Endothelial cell of umbilical vein (primary cell): ENCODE measurements at regions not wholly inside any gene's neighbourhood (a gene's known extent, or its start where the extent isn't known, plus 50 kb on each side); places are given as distances from the start of the nearest gene placed in this dataset.

Experiments used
- BruUV-seq: library from RNA; stranded (reverse); fragments of 400-500 nt; replicated peaks from 2 replicates; lab custom pipeline; 2021; lab: Mats Ljungman, UMichigan
- CTCF ChIA-PET: fragments of 300-600, 350-600 bp; sonication (Branson Sonifier 250); formaldehyde crosslinking; loops from one replicate; lab custom pipeline; 2021; ENCODE audit warnings: antibody characterized with exemption, inconsistent platforms; lab: Charles Lee
- POLR2A ChIA-PET: fragments of 300-600, 350-600 bp; sonication (Branson Sonifier 250); formaldehyde crosslinking; loops from one replicate; lab custom pipeline; 2021; ENCODE audit warnings: antibody characterized with exemption, inconsistent platforms; lab: Charles Lee
- DNase-seq: peaks from one replicate; pipeline ENCODE4 v3.0.0-alpha.2; 2011; ENCODE audit warnings: low read depth, low spot score
- FAIRE-seq: peaks from 2 replicates; lab custom pipeline; 2011; peaks lifted over from hg19 to GRCh38; lab: Jason Lieb, UNC
- H2AFZ ChIP-seq: 2 replicates; pipeline ENCODE4 v1.6.0; 2012; ENCODE audit warnings: low read depth, low read length, control low read depth, inconsistent platforms
- H3K27ac ChIP-seq: 2 replicates; pipeline ENCODE4 v1.5.1; 2011; ENCODE audit warnings: low read depth, mild to moderate bottlenecking, control low read depth, low read length, moderate library complexity; ENCODE audit not compliant: insufficient read depth
- H3K27me3 ChIP-seq, 2 experiments: 2 replicates each; pipeline versions ENCODE4 v1.6.0 to v1.6.1; 2011; ENCODE audit warnings: low read length in 2 of 2, mixed read lengths in 1 of 2; ENCODE audit not compliant: control insufficient read depth in 2 of 2, insufficient read depth in 2 of 2
- H3K36me3 ChIP-seq, 2 experiments: 2 replicates in 1 of 2; 3 replicates in 1 of 2; pipeline ENCODE4 v1.5.1; 2011; ENCODE audit warnings: low read length in 2 of 2, mild to moderate bottlenecking in 1 of 2, moderate library complexity in 1 of 2; ENCODE audit not compliant: control insufficient read depth in 2 of 2, insufficient read depth in 2 of 2; ENCODE audit errors: extremely low read depth in 1 of 2
- H3K4me1 ChIP-seq: 3 replicates; pipeline ENCODE4 v1.5.1; 2011; ENCODE audit warnings: mild to moderate bottlenecking, low read length; ENCODE audit not compliant: control insufficient read depth, insufficient read depth; ENCODE audit errors: extremely low read depth
- H3K4me2 ChIP-seq: 2 replicates; pipeline ENCODE4 v1.6.1; 2011; ENCODE audit warnings: low read length, control low read depth, mixed read lengths; ENCODE audit not compliant: insufficient read depth
- H3K4me3 ChIP-seq, 3 experiments: fragments of 200-600 bp in 1 of 3; sonication (generic), shearing (Covaris generic) in 1 of 3; replicated peaks in 1 of 3; 2 replicates each; pipeline ENCODE4 v1.5.1; 2011 to 2016; ENCODE audit warnings: control low read depth in 3 of 3, low read length in 3 of 3, mild to moderate bottlenecking in 2 of 3, inconsistent platforms in 1 of 3, low read depth in 1 of 3, moderate library complexity in 1 of 3; ENCODE audit not compliant: insufficient read depth in 1 of 3
- H3K79me2 ChIP-seq: 2 replicates; pipeline ENCODE4 v1.6.0; 2012; ENCODE audit warnings: low read length, inconsistent platforms; ENCODE audit not compliant: control insufficient read depth, insufficient read depth
- H3K9ac ChIP-seq: replicated peaks from 2 replicates; pipeline ENCODE3; 2011; ENCODE audit warnings: low read length, control low read depth; ENCODE audit not compliant: insufficient read depth; ENCODE audit errors: extremely low read depth
- H3K9me1 ChIP-seq: replicated peaks from 3 replicates; pipeline ENCODE4 v1.6.0; 2011; ENCODE audit warnings: mild to moderate bottlenecking, low read length; ENCODE audit not compliant: control insufficient read depth, insufficient read depth; ENCODE audit errors: extremely low read depth
- H3K9me3 ChIP-seq: replicated peaks from 2 replicates; pipeline ENCODE4 v1.5.1; 2012; ENCODE audit warnings: low read length, inconsistent platforms; ENCODE audit not compliant: control insufficient read depth, insufficient read depth
- H4K20me1 ChIP-seq: replicated peaks from 2 replicates; pipeline ENCODE3; 2011; ENCODE audit warnings: mild to moderate bottlenecking, low read length; ENCODE audit not compliant: control insufficient read depth, insufficient read depth; ENCODE audit errors: extremely low read depth
- EZH2 ChIP-seq: IDR thresholded peaks from 2 replicates; pipeline ENCODE4 v1.6.1; 2012; ENCODE audit warnings: borderline replicate concordance, low read depth, mild to moderate bottlenecking, moderate library complexity, low read length, inconsistent platforms; ENCODE audit not compliant: severe bottlenecking
- FOS ChIP-seq: IDR thresholded peaks from 2 replicates; pipeline ENCODE4 v1.6.1; 2011; ENCODE audit warnings: mild to moderate bottlenecking, low read length, moderate library complexity, borderline replicate concordance; ENCODE audit not compliant: insufficient read depth
- GATA2 ChIP-seq: IDR thresholded peaks from 2 replicates; pipeline ENCODE4 v1.7.0; 2011; ENCODE audit warnings: low read depth, mild to moderate bottlenecking, moderate library complexity, mixed read lengths, low read length; ENCODE audit not compliant: insufficient read length, insufficient read depth
- JUN ChIP-seq: IDR thresholded peaks from 2 replicates; pipeline ENCODE4 v1.6.1; 2011; ENCODE audit warnings: borderline replicate concordance, low read depth; ENCODE audit not compliant: insufficient read length, insufficient read depth
- MYC ChIP-seq: IDR thresholded peaks from one replicate; pipeline ENCODE4 v1.6.1; 2011; ENCODE audit warnings: mild to moderate bottlenecking, low read depth, low read length
- POLR2A ChIP-seq: IDR thresholded peaks from 2 replicates; pipeline ENCODE4 v1.6.1; 2012; ENCODE audit warnings: low read depth, mild to moderate bottlenecking, control low read depth, low read length
- POLR2AphosphoS5 ChIP-seq: IDR thresholded peaks from 2 replicates; pipeline ENCODE4 v1.6.1; 2012; ENCODE audit warnings: low read depth, mild to moderate bottlenecking, control low read depth, low read length, moderate library complexity; ENCODE audit not compliant: insufficient read depth
- dilution Hi-C: fragments of 300-500 bp; cut with MboI; formaldehyde crosslinking; loops from one replicate; pipeline ENCODE4 v1.15.0; 2019; ENCODE audit warnings: low sequenced_read_pairs; ENCODE audit not compliant: extremely low pct_ligation_motif_present
- intact Hi-C: fragments of 100-400 bp; cut with micrococcal nuclease; formaldehyde crosslinking; loops from one replicate; pipeline ENCODE4 v1.10.0; 2022
- TF ChIP-seq, protein P1 (sequence below), 2 donors: IDR thresholded peaks; 1 replicate in 1 of 2; 2 replicates in 1 of 2; pipeline ENCODE4 v1.5.1; 2011; ENCODE audit warnings: low read length in 2 of 2, mild to moderate bottlenecking in 2 of 2, moderate library complexity in 2 of 2, control low read depth in 1 of 2, inconsistent platforms in 1 of 2, low read depth in 1 of 2; ENCODE audit not compliant: insufficient read depth in 1 of 2; ENCODE audit errors: extremely low read depth in 1 of 2
- TF ChIP-seq, protein P2 (sequence below): IDR thresholded peaks from 2 replicates; pipeline ENCODE4 v1.6.1; 2011; ENCODE audit not compliant: insufficient read depth, insufficient read length

DNA sequence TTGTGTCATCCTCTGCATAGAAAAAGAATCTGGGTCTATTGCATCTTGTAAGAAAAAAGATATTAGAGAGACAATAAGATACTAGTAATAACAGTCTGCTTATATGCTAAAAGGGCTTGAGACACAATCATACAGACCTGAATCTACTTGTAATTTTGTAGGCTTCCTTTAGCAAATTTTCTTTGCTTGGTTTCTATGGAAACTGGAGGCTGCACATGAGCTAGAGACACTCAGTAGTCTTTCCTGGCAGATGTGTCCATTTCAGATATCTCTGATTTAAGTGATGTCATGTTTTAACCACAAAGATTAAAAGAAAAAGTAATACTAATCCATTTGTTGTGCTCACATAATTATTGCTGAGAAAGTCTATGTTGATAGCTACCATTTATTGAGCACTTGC lies 123.9 kb upstream of the GNAO1 start:
- Histone ChIP-seq H3K9ac (no peak overlapping the region), H4K20me1 (no peaks in the 10 kb centered on the region), H3K4me1 (no peaks in the 10 kb centered on the region), H3K27me3 (no peaks in the 10 kb centered on the region), H3K9me1 (no peaks in the 10 kb centered on the region), H3K36me3 (no peaks in the 10 kb centered on the region), H2AFZ (no peak overlapping the region), H3K27ac (no peak overlapping the region), H3K4me3 (no peak overlapping the region), H3K4me2 (no peak overlapping the region), H3K9me3 (no peaks in the 10 kb centered on the region), H3K79me2 (no peaks in the 10 kb centered on the region)
- intact Hi-C loops (no loop called here), dilution Hi-C loops (no loop called here)
- TF ChIP-seq EZH2 (no peak), MYC (no peak), POLR2AphosphoS5 (no peak), JUN (no peak), FOS (no peak), POLR2A (no peak), GATA2 (no peak)
- TF ChIP-seq, protein P1, sequence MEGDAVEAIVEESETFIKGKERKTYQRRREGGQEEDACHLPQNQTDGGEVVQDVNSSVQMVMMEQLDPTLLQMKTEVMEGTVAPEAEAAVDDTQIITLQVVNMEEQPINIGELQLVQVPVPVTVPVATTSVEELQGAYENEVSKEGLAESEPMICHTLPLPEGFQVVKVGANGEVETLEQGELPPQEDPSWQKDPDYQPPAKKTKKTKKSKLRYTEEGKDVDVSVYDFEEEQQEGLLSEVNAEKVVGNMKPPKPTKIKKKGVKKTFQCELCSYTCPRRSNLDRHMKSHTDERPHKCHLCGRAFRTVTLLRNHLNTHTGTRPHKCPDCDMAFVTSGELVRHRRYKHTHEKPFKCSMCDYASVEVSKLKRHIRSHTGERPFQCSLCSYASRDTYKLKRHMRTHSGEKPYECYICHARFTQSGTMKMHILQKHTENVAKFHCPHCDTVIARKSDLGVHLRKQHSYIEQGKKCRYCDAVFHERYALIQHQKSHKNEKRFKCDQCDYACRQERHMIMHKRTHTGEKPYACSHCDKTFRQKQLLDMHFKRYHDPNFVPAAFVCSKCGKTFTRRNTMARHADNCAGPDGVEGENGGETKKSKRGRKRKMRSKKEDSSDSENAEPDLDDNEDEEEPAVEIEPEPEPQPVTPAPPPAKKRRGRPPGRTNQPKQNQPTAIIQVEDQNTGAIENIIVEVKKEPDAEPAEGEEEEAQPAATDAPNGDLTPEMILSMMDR (IDR thresholded peaks at IDR 0.05; ENCODE audit: extremely low read depth in 1 of 2, insufficient read depth in 1 of 2, low read depth in 1 of 2, low read length in 2 of 2): no peak
- TF ChIP-seq, protein P2, sequence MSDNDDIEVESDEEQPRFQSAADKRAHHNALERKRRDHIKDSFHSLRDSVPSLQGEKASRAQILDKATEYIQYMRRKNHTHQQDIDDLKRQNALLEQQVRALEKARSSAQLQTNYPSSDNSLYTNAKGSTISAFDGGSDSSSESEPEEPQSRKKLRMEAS: no peak
- ChIA-PET POLR2A (no interaction called here), CTCF (no interaction called here)
- no TSS peak for BruUV-seq
- DNase-seq: no peak
- no peak for FAIRE-seq
